ENCODE measurements at regions not wholly inside any gene's neighbourhood (a gene's known extent, or its start where the extent isn't known, plus 50 kb on each side); places are given as distances from the start of the nearest gene placed in this dataset.

- Histone ChIP-seq H3K36me3 (replicated peaks in 1 of 2; ENCODE audit: control insufficient read depth in 1 of 2, insufficient read depth in 2 of 2, low read length in 2 of 2) (no peaks in the 10 kb centered on the region), H3K4me3 (replicated peaks in 1 of 3; ENCODE audit: insufficient read depth in 1 of 3, low read depth in 2 of 3, low read length in 3 of 3) (peak overlapping the region in 1 of 3 experiments; percentile 20; a peak in 1 of 6 replicates), H3K9me3 (ENCODE audit: low read length) (no peaks in the 10 kb centered on the region), H2AFZ (ENCODE audit: low read length) (no peak overlapping the region), H3K27me3 (ENCODE audit: control insufficient read depth in 1 of 2, insufficient read depth in 2 of 2, low read length in 2 of 2) (0 out of 5 replicates have a peak, but pooled peaks cover 0 to 1% of the 10 kb centered on the region in 2 experiments), H3K27ac (ENCODE audit: extremely low read length, insufficient read depth, low read length) (no peak overlapping the region), H3K4me2 (ENCODE audit: low read depth, low read length) (peak overlapping the region; percentile 64), H3K4me1 (ENCODE audit: insufficient read depth, low read length) (peaks cover 35% of the 10 kb centered on the region), H4K20me1 (ENCODE audit: insufficient read depth, low read length) (no peaks in the 10 kb centered on the region), H3K9ac (ENCODE audit: insufficient read depth, low read depth, low read length) (no peak overlapping the region), H3K79me2 (ENCODE audit: insufficient read depth, low read length) (no peaks in the 10 kb centered on the region)
- in situ Hi-C loops (cut with HindIII; ENCODE audit: extremely low pct_ligation_motif_present, low pct_unique_long_range_greater_than_20kb) (loop anchor here (25.0 kb wide), 1 partner anchor 370 kb away; no protein-coding TSS in a partner anchor), intact Hi-C loops (cut with micrococcal nuclease; ENCODE audit: unreplicated experiment) (loop anchor here (2.0 kb wide), 2 partner anchors 17 to 151 kb away; partner anchors contain the start of gene KIF5B)
- DNase-seq (ENCODE audit: low spot score) (peak; percentile 59), FAIRE-seq (peak; percentile 47), ATAC-seq (peak; percentile 81)
- CTCF ChIA-PET (ENCODE audit: low intra/inter-chr PET ratio, low total read pairs): interaction anchor here (0.8 to 1.5 kb wide), 5 partner anchors 16 to 371 kb away, joined by 3 to 11 read pairs (median 4); no protein-coding TSS in a partner anchor
- POLR2A ChIA-PET: no interaction called here
- no TSS peak for BruUV-seq (replicated peaks)
- 47% methylated on average over 2 of the region's 2 CpGs for WGBS (ENCODE audit: low lambda C conversion rate)
- peak; percentile 49; the same call in 1 of the 2 replicates for TF ChIP-seq ZSCAN9 (CRISPR knock-in tag; IDR thresholded peaks at IDR 0.05; ENCODE audit: borderline replicate concordance)
- TF ChIP-seq ZNF142 (CRISPR knock-in tag; IDR thresholded peaks at IDR 0.05): no peak
- peak; percentile 51 for TF ChIP-seq SALL1 (CRISPR knock-in tag; IDR thresholded peaks at IDR 0.05)
- no peak for TF ChIP-seq ZSCAN30 (CRISPR knock-in tag; IDR thresholded peaks at IDR 0.05)
- no peak for TF ChIP-seq ZIK1 (CRISPR knock-in tag; IDR thresholded peaks at IDR 0.05; ENCODE audit: borderline replicate concordance, low read depth)
- TF ChIP-seq ESRRA (CRISPR knock-in tag; IDR thresholded peaks at IDR 0.05; ENCODE audit: low read depth): no peak
- TF ChIP-seq RFX3 (CRISPR knock-in tag; IDR thresholded peaks at IDR 0.05): no peak
- TF ChIP-seq ERF (CRISPR knock-in tag; IDR thresholded peaks at IDR 0.05): peak; percentile 54; the same call in 1 of the 2 replicates
- TF ChIP-seq ZBTB20 (CRISPR knock-in tag; IDR thresholded peaks at IDR 0.05; ENCODE audit: borderline replicate concordance, low read depth): peak; percentile 49; the same call in 1 of the 2 replicates
- TF ChIP-seq MEF2D (CRISPR knock-in tag; IDR thresholded peaks at IDR 0.05): no peak
- TF ChIP-seq UBTF (CRISPR knock-in tag; IDR thresholded peaks at IDR 0.05): no peak
- no peak for TF ChIP-seq HOXA3 (CRISPR knock-in tag; IDR thresholded peaks at IDR 0.05)
- no peak for TF ChIP-seq RFXAP (CRISPR knock-in tag; IDR thresholded peaks at IDR 0.05; ENCODE audit: borderline replicate concordance)
- TF ChIP-seq ZNF543 (CRISPR knock-in tag; IDR thresholded peaks at IDR 0.05): no peak
- no peak for TF ChIP-seq MTA1 (CRISPR knock-in tag; IDR thresholded peaks at IDR 0.05; ENCODE audit: borderline replicate concordance)
- TF ChIP-seq STAG1 (CRISPR knock-in tag; IDR thresholded peaks at IDR 0.05): peak; percentile 92
- TF ChIP-seq HNRNPL (IDR thresholded peaks at IDR 0.05; ENCODE audit: low read depth, low read length): no peak
- TF ChIP-seq KDM5A (IDR thresholded peaks at IDR 0.05; ENCODE audit: borderline replicate concordance, low read length): no peak
- peak; percentile 54 for TF ChIP-seq XRCC5 (optimal IDR thresholded peaks at IDR 0.05; ENCODE audit: low read length)
These were observed 139.4 kb downstream of the EPC1 start for GRCh38 chr10:32207544-32207943.
